PC-9 (cell line): ENCODE measurements at regions not wholly inside any gene's neighbourhood (a gene's known extent, or its start where the extent isn't known, plus 50 kb on each side); places are given as distances from the start of the nearest gene placed in this dataset.

Experiments used
- EZH2 ChIP-seq: fragments of 200-600 bp; sonication (generic); IDR thresholded peaks from 2 replicates; pipeline ENCODE4 v1.8.0; 2017; ENCODE audit warnings: antibody characterized with exemption, low read depth
- TF ChIP-seq, protein P1 (sequence below): fragments of 200-600 bp; sonication (generic); conservative IDR thresholded peaks from 2 replicates; pipeline ENCODE4 v1.6.1; 2017; ENCODE audit warnings: mixed run types, antibody characterized with exemption, mild to moderate bottlenecking, moderate library complexity

DNA sequence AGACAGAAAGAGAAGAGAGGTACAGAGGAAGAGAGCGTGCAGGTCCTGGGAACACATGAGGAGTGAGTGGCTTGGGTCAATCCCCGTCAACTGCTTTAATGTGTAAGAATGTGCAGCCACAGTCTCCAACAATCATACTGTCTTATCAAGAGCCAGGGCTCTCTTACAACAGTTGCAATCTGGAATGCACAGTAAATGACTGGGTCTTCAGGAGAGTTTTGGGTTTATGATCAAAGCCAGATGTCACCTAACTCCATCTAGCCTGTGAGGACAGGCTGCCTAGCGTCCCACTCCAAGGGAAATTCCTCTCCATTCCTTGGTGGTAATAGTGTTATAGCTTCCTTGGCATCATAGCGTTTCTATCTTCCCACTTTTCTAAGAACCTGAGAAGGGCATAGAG, 75.0 kb upstream of the TRIO start:
- TF ChIP-seq, protein P1, sequence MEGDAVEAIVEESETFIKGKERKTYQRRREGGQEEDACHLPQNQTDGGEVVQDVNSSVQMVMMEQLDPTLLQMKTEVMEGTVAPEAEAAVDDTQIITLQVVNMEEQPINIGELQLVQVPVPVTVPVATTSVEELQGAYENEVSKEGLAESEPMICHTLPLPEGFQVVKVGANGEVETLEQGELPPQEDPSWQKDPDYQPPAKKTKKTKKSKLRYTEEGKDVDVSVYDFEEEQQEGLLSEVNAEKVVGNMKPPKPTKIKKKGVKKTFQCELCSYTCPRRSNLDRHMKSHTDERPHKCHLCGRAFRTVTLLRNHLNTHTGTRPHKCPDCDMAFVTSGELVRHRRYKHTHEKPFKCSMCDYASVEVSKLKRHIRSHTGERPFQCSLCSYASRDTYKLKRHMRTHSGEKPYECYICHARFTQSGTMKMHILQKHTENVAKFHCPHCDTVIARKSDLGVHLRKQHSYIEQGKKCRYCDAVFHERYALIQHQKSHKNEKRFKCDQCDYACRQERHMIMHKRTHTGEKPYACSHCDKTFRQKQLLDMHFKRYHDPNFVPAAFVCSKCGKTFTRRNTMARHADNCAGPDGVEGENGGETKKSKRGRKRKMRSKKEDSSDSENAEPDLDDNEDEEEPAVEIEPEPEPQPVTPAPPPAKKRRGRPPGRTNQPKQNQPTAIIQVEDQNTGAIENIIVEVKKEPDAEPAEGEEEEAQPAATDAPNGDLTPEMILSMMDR: no peak
- no peak for TF ChIP-seq EZH2
